ENCODE measurements at regions not wholly inside any gene's neighbourhood (a gene's known extent, or its start where the extent isn't known, plus 50 kb on each side); places are given as distances from the start of the nearest gene placed in this dataset.

DNA sequence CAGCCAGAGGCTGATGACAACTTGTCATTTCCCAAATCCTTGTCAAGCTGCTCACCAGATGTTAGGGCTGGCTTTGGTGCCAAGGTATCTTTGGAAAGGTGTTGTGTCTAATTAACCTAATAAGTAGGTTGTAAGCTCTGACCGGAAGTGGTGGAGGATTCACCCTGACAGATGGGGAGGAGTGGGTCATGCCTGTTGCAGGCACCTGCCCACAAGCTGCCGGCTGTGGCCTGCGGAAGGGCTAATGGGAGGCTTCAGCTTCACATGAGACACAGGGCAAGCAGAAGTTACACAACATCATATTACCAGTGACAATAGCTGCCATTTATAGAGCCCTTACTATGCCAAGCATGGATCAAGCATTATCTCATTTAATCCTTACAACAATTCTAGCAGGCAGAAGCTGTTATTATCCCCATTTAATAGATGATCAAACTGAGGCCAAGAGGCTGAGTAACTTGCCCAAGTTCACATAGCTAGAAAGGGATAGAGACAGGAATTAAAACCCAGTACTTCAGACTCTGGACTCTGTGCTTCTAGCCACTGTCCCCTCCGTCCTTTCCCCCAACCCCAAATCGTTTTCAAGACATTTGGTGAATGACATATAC, 63.1 kb upstream of the DUSP5 start:
- Histone ChIP-seq H3K27me3 (ENCODE audit: insufficient read depth, low read depth, low read length) (no peaks in the 10 kb centered on the region), H3K79me2 (replicated peaks; ENCODE audit: insufficient read depth, low read length) (no peaks in the 10 kb centered on the region), H3K9me3 (ENCODE audit: low read length) (no peaks in the 10 kb centered on the region), H2AFZ (ENCODE audit: low read depth, low read length) (no peak overlapping the region), H3K4me3 (ENCODE audit: low read length) (no peak overlapping the region), H3F3A (ENCODE audit: insufficient read depth, low read length, poor library complexity, severe bottlenecking) (no peaks in the 10 kb centered on the region), H3K36me3 (ENCODE audit: insufficient read depth, low read length) (no peaks in the 10 kb centered on the region), H4K20me1 (ENCODE audit: insufficient read depth) (no peaks in the 10 kb centered on the region), H3K9me2 (ENCODE audit: insufficient read depth, low read length) (no peaks in the 10 kb centered on the region), H3K4me2 (ENCODE audit: low read length) (no peak overlapping the region), H3K9ac (ENCODE audit: low read length) (no peak overlapping the region), H3K27ac (ENCODE audit: low read length) (no peak overlapping the region)
- TF ChIP-seq RAD21 (conservative IDR thresholded peaks at IDR 0.05) (no peak), TAF1 (IDR thresholded peaks at IDR 0.05; ENCODE audit: low read depth) (no peak), SMC3 (conservative IDR thresholded peaks at IDR 0.05; ENCODE audit: poor library complexity) (no peak), POLR2AphosphoS5 (IDR thresholded peaks at IDR 0.05) (no peak), EZH2 (IDR thresholded peaks at IDR 0.05; ENCODE audit: borderline replicate concordance, insufficient read depth, low read length, poor library complexity, severe bottlenecking) (no peak), MXI1 (conservative IDR thresholded peaks at IDR 0.05; ENCODE audit: poor library complexity, severe bottlenecking) (no peak), EP300 (conservative IDR thresholded peaks at IDR 0.05; ENCODE audit: poor library complexity, severe bottlenecking) (no peak)
- TF ChIP-seq, protein P1, sequence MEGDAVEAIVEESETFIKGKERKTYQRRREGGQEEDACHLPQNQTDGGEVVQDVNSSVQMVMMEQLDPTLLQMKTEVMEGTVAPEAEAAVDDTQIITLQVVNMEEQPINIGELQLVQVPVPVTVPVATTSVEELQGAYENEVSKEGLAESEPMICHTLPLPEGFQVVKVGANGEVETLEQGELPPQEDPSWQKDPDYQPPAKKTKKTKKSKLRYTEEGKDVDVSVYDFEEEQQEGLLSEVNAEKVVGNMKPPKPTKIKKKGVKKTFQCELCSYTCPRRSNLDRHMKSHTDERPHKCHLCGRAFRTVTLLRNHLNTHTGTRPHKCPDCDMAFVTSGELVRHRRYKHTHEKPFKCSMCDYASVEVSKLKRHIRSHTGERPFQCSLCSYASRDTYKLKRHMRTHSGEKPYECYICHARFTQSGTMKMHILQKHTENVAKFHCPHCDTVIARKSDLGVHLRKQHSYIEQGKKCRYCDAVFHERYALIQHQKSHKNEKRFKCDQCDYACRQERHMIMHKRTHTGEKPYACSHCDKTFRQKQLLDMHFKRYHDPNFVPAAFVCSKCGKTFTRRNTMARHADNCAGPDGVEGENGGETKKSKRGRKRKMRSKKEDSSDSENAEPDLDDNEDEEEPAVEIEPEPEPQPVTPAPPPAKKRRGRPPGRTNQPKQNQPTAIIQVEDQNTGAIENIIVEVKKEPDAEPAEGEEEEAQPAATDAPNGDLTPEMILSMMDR (IDR thresholded peaks at IDR 0.05; ENCODE audit: poor library complexity, severe bottlenecking) = no peak
- TF ChIP-seq, protein P2, sequence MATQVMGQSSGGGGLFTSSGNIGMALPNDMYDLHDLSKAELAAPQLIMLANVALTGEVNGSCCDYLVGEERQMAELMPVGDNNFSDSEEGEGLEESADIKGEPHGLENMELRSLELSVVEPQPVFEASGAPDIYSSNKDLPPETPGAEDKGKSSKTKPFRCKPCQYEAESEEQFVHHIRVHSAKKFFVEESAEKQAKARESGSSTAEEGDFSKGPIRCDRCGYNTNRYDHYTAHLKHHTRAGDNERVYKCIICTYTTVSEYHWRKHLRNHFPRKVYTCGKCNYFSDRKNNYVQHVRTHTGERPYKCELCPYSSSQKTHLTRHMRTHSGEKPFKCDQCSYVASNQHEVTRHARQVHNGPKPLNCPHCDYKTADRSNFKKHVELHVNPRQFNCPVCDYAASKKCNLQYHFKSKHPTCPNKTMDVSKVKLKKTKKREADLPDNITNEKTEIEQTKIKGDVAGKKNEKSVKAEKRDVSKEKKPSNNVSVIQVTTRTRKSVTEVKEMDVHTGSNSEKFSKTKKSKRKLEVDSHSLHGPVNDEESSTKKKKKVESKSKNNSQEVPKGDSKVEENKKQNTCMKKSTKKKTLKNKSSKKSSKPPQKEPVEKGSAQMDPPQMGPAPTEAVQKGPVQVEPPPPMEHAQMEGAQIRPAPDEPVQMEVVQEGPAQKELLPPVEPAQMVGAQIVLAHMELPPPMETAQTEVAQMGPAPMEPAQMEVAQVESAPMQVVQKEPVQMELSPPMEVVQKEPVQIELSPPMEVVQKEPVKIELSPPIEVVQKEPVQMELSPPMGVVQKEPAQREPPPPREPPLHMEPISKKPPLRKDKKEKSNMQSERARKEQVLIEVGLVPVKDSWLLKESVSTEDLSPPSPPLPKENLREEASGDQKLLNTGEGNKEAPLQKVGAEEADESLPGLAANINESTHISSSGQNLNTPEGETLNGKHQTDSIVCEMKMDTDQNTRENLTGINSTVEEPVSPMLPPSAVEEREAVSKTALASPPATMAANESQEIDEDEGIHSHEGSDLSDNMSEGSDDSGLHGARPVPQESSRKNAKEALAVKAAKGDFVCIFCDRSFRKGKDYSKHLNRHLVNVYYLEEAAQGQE (IDR thresholded peaks at IDR 0.05; ENCODE audit: borderline replicate concordance) = no peak

DNA sequence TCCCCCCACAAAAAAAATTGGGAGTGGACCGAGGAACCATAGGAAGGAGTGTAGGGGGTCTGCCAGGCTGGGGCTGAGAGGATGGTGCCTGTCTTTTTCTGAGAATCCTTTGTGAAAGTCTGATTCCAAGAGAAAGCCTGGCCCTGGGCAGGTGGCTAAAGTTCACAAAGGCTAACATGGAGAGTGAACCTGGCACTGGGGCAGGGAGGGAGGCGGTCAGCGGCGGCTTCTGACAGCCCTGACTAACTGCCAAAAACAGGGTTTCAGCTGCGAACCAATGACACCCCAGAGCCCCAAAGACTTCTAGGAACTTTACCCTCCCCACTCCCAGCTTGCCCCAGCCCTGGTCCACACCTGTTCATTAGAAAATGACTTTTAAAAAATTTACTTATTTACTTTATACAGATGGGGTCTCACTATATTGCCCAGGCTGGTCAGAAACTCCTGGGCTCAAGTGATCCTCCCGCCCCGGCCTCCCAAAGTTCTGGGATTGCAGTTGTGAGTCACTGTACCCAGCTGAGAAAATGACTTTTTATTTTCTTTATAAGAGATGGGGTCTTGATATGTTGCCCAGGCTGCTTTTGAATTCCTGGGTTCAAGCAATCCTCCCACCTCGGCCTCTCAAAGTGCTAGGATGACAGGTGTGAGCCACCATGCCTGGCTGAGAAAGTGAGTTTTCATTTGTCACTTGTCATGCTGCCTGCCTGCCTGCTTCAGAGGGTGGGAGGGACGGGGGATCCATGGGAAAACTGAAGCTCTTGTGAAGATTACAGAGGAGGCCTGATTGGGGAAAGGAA, 61.0 kb upstream of the DUSP5 start:
- no peak overlapping the region for H2AFZ ChIP-seq (ENCODE audit: low read depth, low read length)
- H3K79me2 ChIP-seq (replicated peaks; ENCODE audit: insufficient read depth, low read length) = no peaks in the 10 kb centered on the region
- H3K9ac ChIP-seq (ENCODE audit: low read length) = no peak overlapping the region
- H3K9me3 ChIP-seq (ENCODE audit: low read length) = no peaks in the 10 kb centered on the region
- no peaks in the 10 kb centered on the region for H3K27me3 ChIP-seq (ENCODE audit: insufficient read depth, low read depth, low read length)
- no peaks in the 10 kb centered on the region for H3K9me2 ChIP-seq (ENCODE audit: insufficient read depth, low read length)
- H3F3A ChIP-seq (ENCODE audit: insufficient read depth, low read length, poor library complexity, severe bottlenecking) = no peaks in the 10 kb centered on the region
- no peak overlapping the region for H3K4me3 ChIP-seq (ENCODE audit: low read length)
- H4K20me1 ChIP-seq (ENCODE audit: insufficient read depth) = no peaks in the 10 kb centered on the region
- H3K4me2 ChIP-seq (ENCODE audit: low read length) = no peak overlapping the region
- TF ChIP-seq, protein P2 (IDR thresholded peaks at IDR 0.05; ENCODE audit: borderline replicate concordance) = no peak
- TF ChIP-seq TAF1 (IDR thresholded peaks at IDR 0.05; ENCODE audit: low read depth) = no peak
- no peak for TF ChIP-seq EZH2 (IDR thresholded peaks at IDR 0.05; ENCODE audit: borderline replicate concordance, insufficient read depth, low read length, poor library complexity, severe bottlenecking)
- TF ChIP-seq, protein P1 (IDR thresholded peaks at IDR 0.05; ENCODE audit: poor library complexity, severe bottlenecking) = no peak
- no peak for TF ChIP-seq RAD21 (conservative IDR thresholded peaks at IDR 0.05)
- TF ChIP-seq MXI1 (conservative IDR thresholded peaks at IDR 0.05; ENCODE audit: poor library complexity, severe bottlenecking) = no peak
- no peak for TF ChIP-seq EP300 (conservative IDR thresholded peaks at IDR 0.05; ENCODE audit: poor library complexity, severe bottlenecking)
- TF ChIP-seq SMC3 (conservative IDR thresholded peaks at IDR 0.05; ENCODE audit: poor library complexity) = no peak
- no peak for TF ChIP-seq POLR2AphosphoS5 (IDR thresholded peaks at IDR 0.05)
- no peak overlapping the region for H3K27ac ChIP-seq (ENCODE audit: low read length)
- no peaks in the 10 kb centered on the region for H3K36me3 ChIP-seq (ENCODE audit: insufficient read depth, low read length)

Data from neural cell (in vitro differentiated cells).